HG03108 (cell line): ENCODE measurements at regions not wholly inside any gene's neighbourhood (a gene's known extent, or its start where the extent isn't known, plus 50 kb on each side); places are given as distances from the start of the nearest gene placed in this dataset.
"Not testable (repeated sequence)": the region's sequence is repeated elsewhere in the genome, so short reads cannot be mapped to it uniquely, and the experiment has no call there.

ENCODE experiments used
- ATAC-seq: cut with Tn5 transposase; IDR thresholded peaks from one replicate; pipeline ENCODE4 v1.9.1; 2021; ENCODE audit warnings: moderate library complexity; ENCODE audit not compliant: unreplicated experiment

GRCh38 chr1:219731771-219732170 is 118.9 kb upstream of the ZC3H11B start:
- ATAC-seq, result no peak

GRCh38 chr1:219726480-219727272 is 113.8 kb upstream of the ZC3H11B start:
- ATAC-seq, result no peak

- ATAC-seq, result no peak
These were observed 111.5 kb upstream of the ZC3H11B start for GRCh38 chr1:219724440-219724839.

- no peak for ATAC-seq
These were observed 104.6 kb upstream of the ZC3H11B start for GRCh38 chr1:219717536-219717935.

- no peak for ATAC-seq
These were observed 103.8 kb upstream of the ZC3H11B start for GRCh38 chr1:219716611-219717114.

GRCh38 chr1:219713981-219714381 is 101.1 kb upstream of the ZC3H11B start:
- ATAC-seq, result no peak

GRCh38 chr1:219712506-219712905 is 99.6 kb upstream of the ZC3H11B start:
- no peak for ATAC-seq

GRCh38 chr1:219710529-219711194 is 97.8 kb upstream of the ZC3H11B start:
- ATAC-seq, result no peak

- no peak for ATAC-seq
These were observed 96.1 kb upstream of the ZC3H11B start for GRCh38 chr1:219708919-219709543.

GRCh38 chr1:219707885-219708284 is 95.0 kb upstream of the ZC3H11B start:
- ATAC-seq, result not testable (repeated sequence)

GRCh38 chr1:219704331-219704730 is 91.4 kb upstream of the ZC3H11B start:
- ATAC-seq, result not testable (repeated sequence)

- ATAC-seq, result no peak
These were observed 90.4 kb upstream of the ZC3H11B start for GRCh38 chr1:219703368-219703639.

- ATAC-seq, result no peak
These were observed 88.6 kb upstream of the ZC3H11B start for GRCh38 chr1:219701476-219701875.

GRCh38 chr1:219699870-219700269 is 87.0 kb upstream of the ZC3H11B start:
- no peak for ATAC-seq

- no peak for ATAC-seq
These were observed 84.8 kb upstream of the ZC3H11B start for GRCh38 chr1:219697682-219698081.

GRCh38 chr1:219692981-219693380 is 80.1 kb upstream of the ZC3H11B start:
- no peak for ATAC-seq

- ATAC-seq, result no peak
These were observed 76.9 kb upstream of the ZC3H11B start for GRCh38 chr1:219689774-219690173.

GRCh38 chr1:219687779-219688178 is 74.9 kb upstream of the ZC3H11B start:
- no peak for ATAC-seq

- no peak for ATAC-seq
These were observed 73.3 kb upstream of the ZC3H11B start for GRCh38 chr1:219686171-219686570.

GRCh38 chr1:219682788-219683187 is 69.9 kb upstream of the ZC3H11B start:
- no peak for ATAC-seq

- ATAC-seq, result no peak
These were observed 69.0 kb upstream of the ZC3H11B start for GRCh38 chr1:219681876-219682275.
